ENCODE measurements at regions not wholly inside any gene's neighbourhood (a gene's known extent, or its start where the extent isn't known, plus 50 kb on each side); places are given as distances from the start of the nearest gene placed in this dataset.

GRCh38 chr17:13864521-13864920, 204.8 kb upstream of the COX10 start:
- DNase-seq (ENCODE audit: low read depth), result peak; percentile 45

GRCh38 chr17:13865650-13866049, 203.7 kb upstream of the COX10 start:
- no peak for TF ChIP-seq CTCF (IDR thresholded peaks at IDR 0.05; ENCODE audit: low read length, missing control alignments)
- DNase-seq (ENCODE audit: low read depth), result no peak
- no peak overlapping the region for H3K4me3 ChIP-seq (replicated peaks; ENCODE audit: low read depth, low read length)

More at GRCh38 chr17:13864521-13864920, 204.8 kb upstream of the COX10 start:
- TF ChIP-seq CTCF (IDR thresholded peaks at IDR 0.05; ENCODE audit: low read length, missing control alignments), result no peak
- no peak overlapping the region for H3K4me3 ChIP-seq (replicated peaks; ENCODE audit: low read depth, low read length)

GRCh38 chr17:13869331-13869940, 199.9 kb upstream of the COX10 start:
- H3K4me3 ChIP-seq (replicated peaks; ENCODE audit: low read depth, low read length), result no peak overlapping the region
- no peak for TF ChIP-seq CTCF (IDR thresholded peaks at IDR 0.05; ENCODE audit: low read length, missing control alignments)
- no peak for DNase-seq (ENCODE audit: low read depth)

- no peak for TF ChIP-seq CTCF (IDR thresholded peaks at IDR 0.05; ENCODE audit: low read length, missing control alignments)
- no peak for DNase-seq (ENCODE audit: low read depth)
- no peak overlapping the region for H3K4me3 ChIP-seq (replicated peaks; ENCODE audit: low read depth, low read length)
These were observed 198.0 kb upstream of the COX10 start for GRCh38 chr17:13871261-13871660.

- no peak for TF ChIP-seq CTCF (IDR thresholded peaks at IDR 0.05; ENCODE audit: low read length, missing control alignments)
- no peak overlapping the region for H3K4me3 ChIP-seq (replicated peaks; ENCODE audit: low read depth, low read length)
- DNase-seq (ENCODE audit: low read depth), result no peak
These were observed 195.2 kb upstream of the COX10 start for GRCh38 chr17:13874134-13874533.

- no peak for TF ChIP-seq CTCF (IDR thresholded peaks at IDR 0.05; ENCODE audit: low read length, missing control alignments)
These were observed 194.5 kb upstream of the COX10 start for GRCh38 chr17:13874817-13875216.

GRCh38 chr17:13879961-13880466, 189.3 kb upstream of the COX10 start:
- TF ChIP-seq CTCF (IDR thresholded peaks at IDR 0.05; ENCODE audit: low read length, missing control alignments), result no peak
- no peak for DNase-seq (ENCODE audit: low read depth)
- no peak overlapping the region for H3K4me3 ChIP-seq (replicated peaks; ENCODE audit: low read depth, low read length)

More at GRCh38 chr17:13874817-13875216, 194.5 kb upstream of the COX10 start:
- DNase-seq (ENCODE audit: low read depth), result no peak
- H3K4me3 ChIP-seq (replicated peaks; ENCODE audit: low read depth, low read length), result no peak overlapping the region
